ENCODE measurements at regions not wholly inside any gene's neighbourhood (a gene's known extent, or its start where the extent isn't known, plus 50 kb on each side); places are given as distances from the start of the nearest gene placed in this dataset.

DNA sequence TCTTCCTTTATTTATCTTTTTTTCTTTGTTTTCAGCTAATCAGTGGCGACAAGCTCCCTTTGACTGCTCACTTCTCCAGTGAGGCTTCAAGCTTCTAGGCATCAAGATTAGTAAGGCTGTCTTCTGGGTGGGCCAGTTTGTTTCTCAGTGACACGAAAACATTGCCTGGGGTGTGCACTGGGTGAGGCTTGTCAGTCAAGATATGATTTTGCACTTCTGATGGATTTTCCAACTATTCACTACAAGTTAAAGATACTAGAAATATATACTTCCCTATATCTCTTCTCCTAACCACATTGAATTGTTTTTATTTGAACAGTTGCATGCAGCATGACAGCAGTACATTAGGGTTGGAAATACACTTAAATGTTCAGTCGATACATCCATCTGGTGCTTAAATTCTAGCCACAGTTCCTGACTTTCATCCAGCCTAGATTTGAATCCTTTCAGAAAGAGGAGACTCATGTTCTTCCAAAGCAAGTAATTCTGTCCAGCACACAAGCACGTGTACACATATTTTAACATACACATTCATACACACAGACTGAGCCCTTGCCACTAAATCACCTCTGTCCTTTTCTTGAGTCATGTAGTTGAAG, 275.6 kb upstream of the NOVA1 start:
- H2AK5ac ChIP-seq (ENCODE audit: low read depth, low read length), result no peak overlapping the region
- H3K56ac ChIP-seq (ENCODE audit: extremely low read depth, insufficient read depth, low read length), result no peak overlapping the region
- no peak overlapping the region for H2BK5ac ChIP-seq (ENCODE audit: low read depth, low read length, poor library complexity, severe bottlenecking)
- no peak overlapping the region for H4K5ac ChIP-seq (ENCODE audit: low read depth, low read length)
- dilution Hi-C loops (cut with HindIII; ENCODE audit: low sequenced_read_pairs, unreplicated experiment) (no loop called here), in situ Hi-C loops (cut with MboI; ENCODE audit: low sequenced_read_pairs) (no loop called here), intact Hi-C loops (cut with micrococcal nuclease) (no loop called here)
- POLR2A ChIA-PET (ENCODE audit: unreplicated experiment), result no interaction called here
- BruUV-seq (replicated peaks), result no TSS peak
- no CpG with 5 or more reads among the region's 4 CpGs for WGBS, 2 experiments (ENCODE audit: extremely low coverage in 2 of 2, insufficient read length in 1 of 2)
- H3K23ac ChIP-seq (ENCODE audit: low read depth, low read length), result no peak overlapping the region
- no peak overlapping the region for H3K14ac ChIP-seq (replicated peaks; ENCODE audit: low read depth, low read length)
- H3K4me1 ChIP-seq (ENCODE audit: control insufficient read depth, insufficient read depth, low read length), result no peaks in the 10 kb centered on the region
- H3K18ac ChIP-seq (ENCODE audit: low read depth, low read length), result no peak overlapping the region
- H4K91ac ChIP-seq (ENCODE audit: insufficient read depth, low read depth, low read length), result no peak overlapping the region
- no peaks in the 10 kb centered on the region for H3K27me3 ChIP-seq (ENCODE audit: control insufficient read depth, insufficient read depth, low read length)
- no peak overlapping the region for H3K4ac ChIP-seq (ENCODE audit: low read depth, low read length)
- no peak overlapping the region for H3K4me3 ChIP-seq (ENCODE audit: insufficient read depth, low read depth, low read length)
- no peak overlapping the region for H3K27ac ChIP-seq (ENCODE audit: insufficient read depth, low read length)
- no peak overlapping the region for H3K9ac ChIP-seq (ENCODE audit: low read depth, low read length)
- CTCF ChIA-PET, result no interaction called here
- TF ChIP-seq MAFK (IDR thresholded peaks at IDR 0.05; ENCODE audit: low read depth, low read length) (no peak), SMC3 (IDR thresholded peaks at IDR 0.05; ENCODE audit: low read depth, low read length) (no peak), BHLHE40 (IDR thresholded peaks at IDR 0.05; ENCODE audit: low read depth, low read length) (no peak), CHD1 (IDR thresholded peaks at IDR 0.05; ENCODE audit: low read depth, low read length) (no peak), POLR2A (IDR thresholded peaks at IDR 0.05; ENCODE audit: low read depth, low read length) (no peak)
- TF ChIP-seq, protein P1, sequence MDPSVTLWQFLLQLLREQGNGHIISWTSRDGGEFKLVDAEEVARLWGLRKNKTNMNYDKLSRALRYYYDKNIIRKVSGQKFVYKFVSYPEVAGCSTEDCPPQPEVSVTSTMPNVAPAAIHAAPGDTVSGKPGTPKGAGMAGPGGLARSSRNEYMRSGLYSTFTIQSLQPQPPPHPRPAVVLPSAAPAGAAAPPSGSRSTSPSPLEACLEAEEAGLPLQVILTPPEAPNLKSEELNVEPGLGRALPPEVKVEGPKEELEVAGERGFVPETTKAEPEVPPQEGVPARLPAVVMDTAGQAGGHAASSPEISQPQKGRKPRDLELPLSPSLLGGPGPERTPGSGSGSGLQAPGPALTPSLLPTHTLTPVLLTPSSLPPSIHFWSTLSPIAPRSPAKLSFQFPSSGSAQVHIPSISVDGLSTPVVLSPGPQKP (IDR thresholded peaks at IDR 0.05; ENCODE audit: borderline replicate concordance, low read depth, low read length), result no peak
- H2BK120ac ChIP-seq (ENCODE audit: low read depth, low read length), result no peak overlapping the region
- ATAC-seq (ENCODE audit: low read depth) (no peak), DNase-seq (no peak)
- H3K79me1 ChIP-seq (ENCODE audit: low read depth in 1 of 2, low read length in 2 of 2), result no peaks in the 10 kb centered on the region
- H2AK9ac ChIP-seq (replicated peaks; ENCODE audit: low read depth, low read length, poor library complexity), result no peak overlapping the region
- no peaks in the 10 kb centered on the region for H3K9me1 ChIP-seq (ENCODE audit: insufficient read depth, low read length)
- no peak overlapping the region for H2BK15ac ChIP-seq (ENCODE audit: low read depth, low read length)
- H3K9me3 ChIP-seq (ENCODE audit: control insufficient read depth, insufficient read depth, low read length), result peaks cover 2% of the 10 kb centered on the region; the same call in 1 of the 2 replicates
- H4K8ac ChIP-seq (ENCODE audit: low read depth in 2 of 2, low read length in 2 of 2), result no peak overlapping the region
- no peaks in the 10 kb centered on the region for H4K20me1 ChIP-seq (ENCODE audit: insufficient read depth, low read length)
- no peak overlapping the region for H2AFZ ChIP-seq (replicated peaks; ENCODE audit: low read length, poor library complexity)
- no peak overlapping the region for H2BK20ac ChIP-seq (ENCODE audit: low read depth, low read length)
- no peaks in the 10 kb centered on the region for H3K36me3 ChIP-seq (ENCODE audit: control insufficient read depth, insufficient read depth, low read length)
- no peak overlapping the region for H3K4me2 ChIP-seq (ENCODE audit: low read depth, low read length)

All from IMR-90 (cell line).